Retinal pigment epithelial cell (primary cell): ENCODE measurements at regions not wholly inside any gene's neighbourhood (a gene's known extent, or its start where the extent isn't known, plus 50 kb on each side); places are given as distances from the start of the nearest gene placed in this dataset.

Source experiments
- DNase-seq: peaks from one replicate; pipeline ENCODE4 v3.0.0-alpha.2; 2010; ENCODE audit warnings: low read depth
- H3K4me3 ChIP-seq: 2 replicates; pipeline ENCODE4 v1.5.1; 2011; ENCODE audit warnings: mild to moderate bottlenecking, low read length, control low read depth, moderate library complexity
- CTCF ChIP-seq: conservative IDR thresholded peaks from 2 replicates; pipeline ENCODE4 v1.5.1; 2011; ENCODE audit warnings: low read depth, low read length, control low read depth, inconsistent platforms

- no peak for DNase-seq
- TF ChIP-seq CTCF, result no peak
- H3K4me3 ChIP-seq, result no peak overlapping the region
Measured at GRCh38 chr5:112614285-112614684, 123.4 kb upstream of the APC start.

- no peak for DNase-seq
- H3K4me3 ChIP-seq, result no peak overlapping the region
- TF ChIP-seq CTCF, result no peak
Measured at GRCh38 chr5:112614986-112615385, 122.7 kb upstream of the APC start.

- no peak for DNase-seq
- no peak overlapping the region for H3K4me3 ChIP-seq
- no peak for TF ChIP-seq CTCF
Measured at GRCh38 chr5:112616812-112617547, 120.7 kb upstream of the APC start.

GRCh38 chr5:112625246-112625645 is 112.4 kb upstream of the APC start:
- no peak for DNase-seq
- no peak for TF ChIP-seq CTCF

GRCh38 chr5:112625689-112626438 is 111.8 kb upstream of the APC start:
- no peak for DNase-seq
- H3K4me3 ChIP-seq, result no peak overlapping the region
- no peak for TF ChIP-seq CTCF

More at GRCh38 chr5:112625246-112625645, 112.4 kb upstream of the APC start:
- H3K4me3 ChIP-seq, result no peak overlapping the region

GRCh38 chr5:112626715-112627114 is 111.0 kb upstream of the APC start:
- no peak overlapping the region for H3K4me3 ChIP-seq
- no peak for TF ChIP-seq CTCF
- no peak for DNase-seq
